ENCODE measurements at regions not wholly inside any gene's neighbourhood (a gene's known extent, or its start where the extent isn't known, plus 50 kb on each side); places are given as distances from the start of the nearest gene placed in this dataset.
"Not testable (repeated sequence)": the region's sequence is repeated elsewhere in the genome, so short reads cannot be mapped to it uniquely, and the experiment has no call there.

GRCh38 chr14:106347291-106347778 lies 821.0 kb downstream of the TMEM121 start:
- no peak for DNase-seq

GRCh38 chr14:106347890-106348755 lies 821.7 kb downstream of the TMEM121 start:
- DNase-seq, result no peak

- not testable (repeated sequence) for DNase-seq
These were observed 822.6 kb downstream of the TMEM121 start for GRCh38 chr14:106348873-106349540.

GRCh38 chr14:106349678-106350457 lies 823.5 kb downstream of the TMEM121 start:
- not testable (repeated sequence) for DNase-seq

- DNase-seq, result not testable (repeated sequence)
These were observed 828.8 kb downstream of the TMEM121 start for GRCh38 chr14:106355007-106355791.

- not testable (repeated sequence) for DNase-seq
These were observed 829.7 kb downstream of the TMEM121 start for GRCh38 chr14:106355881-106356642.

GRCh38 chr14:106356643-106356930 lies 830.2 kb downstream of the TMEM121 start:
- DNase-seq, result not testable (repeated sequence)

- not testable (repeated sequence) for DNase-seq
These were observed 832.9 kb downstream of the TMEM121 start for GRCh38 chr14:106359157-106359887.

- not testable (repeated sequence) for DNase-seq
These were observed 839.0 kb downstream of the TMEM121 start for GRCh38 chr14:106365371-106365770.

- not testable (repeated sequence) for DNase-seq
These were observed 839.5 kb downstream of the TMEM121 start for GRCh38 chr14:106365894-106366293.

GRCh38 chr14:106366971-106367370 lies 840.6 kb downstream of the TMEM121 start:
- not testable (repeated sequence) for DNase-seq

GRCh38 chr14:106369456-106369855 lies 843.1 kb downstream of the TMEM121 start:
- DNase-seq, result not testable (repeated sequence)

- peak; percentile 65 for DNase-seq
These were observed 846.7 kb downstream of the TMEM121 start for GRCh38 chr14:106372870-106373652.

- DNase-seq, result not testable (repeated sequence)
These were observed 847.3 kb downstream of the TMEM121 start for GRCh38 chr14:106373653-106374110.

- no peak for DNase-seq
These were observed 851.0 kb downstream of the TMEM121 start for GRCh38 chr14:106377432-106377831.

- no peak for DNase-seq
These were observed 851.8 kb downstream of the TMEM121 start for GRCh38 chr14:106378191-106378590.

GRCh38 chr14:106380740-106381139 lies 854.4 kb downstream of the TMEM121 start:
- DNase-seq, result no peak

GRCh38 chr14:106389186-106389585 lies 862.8 kb downstream of the TMEM121 start:
- not testable (repeated sequence) for DNase-seq

GRCh38 chr14:106390401-106390800 lies 864.0 kb downstream of the TMEM121 start:
- no peak for DNase-seq

GRCh38 chr14:106390947-106391346 lies 864.6 kb downstream of the TMEM121 start:
- no peak for DNase-seq

Measured in effector CD8-positive, alpha-beta T cell (primary cell).